A673 (cell line): ENCODE measurements at regions not wholly inside any gene's neighbourhood (a gene's known extent, or its start where the extent isn't known, plus 50 kb on each side); places are given as distances from the start of the nearest gene placed in this dataset.
"Not testable (repeated sequence)": the region's sequence is repeated elsewhere in the genome, so short reads cannot be mapped to it uniquely, and the experiment has no call there.

Source experiments
- BruUV-seq: library from RNA; stranded (reverse); fragments of 400-500 nt; replicated peaks from 2 replicates; lab custom pipeline; 2021; lab: Mats Ljungman, UMichigan
- CTCF ChIA-PET: fragments of 300-600 bp; sonication (Branson Sonifier 250); formaldehyde crosslinking; loops from one replicate; lab custom pipeline; 2022; ENCODE audit warnings: antibody characterized with exemption; lab: Charles Lee
- POLR2A ChIA-PET: fragments of 300-600 bp; sonication (Branson Sonifier 250); formaldehyde crosslinking; loops from one replicate; lab custom pipeline; 2022; ENCODE audit warnings: antibody characterized with exemption; ENCODE audit not compliant: low non-redundant PET; lab: Charles Lee
- DNase-seq: peaks from one replicate; pipeline ENCODE4 v3.0.0-alpha.2; 2015; ENCODE audit warnings: low spot score
- H3K27ac ChIP-seq: fragments of 200-600 bp; sonication (generic); 2 replicates; pipeline ENCODE4 v1.5.1; 2016; ENCODE audit warnings: mixed run types, low read depth, mild to moderate bottlenecking, mixed read lengths, antibody characterized with exemption, low read length; ENCODE audit not compliant: poor library complexity, severe bottlenecking
- H3K27me3 ChIP-seq: fragments of 200-600 bp; sonication (generic); replicated peaks from 2 replicates; pipeline ENCODE4 v1.6.1; 2017; ENCODE audit warnings: mixed run types, low read depth, mild to moderate bottlenecking, mixed read lengths, antibody characterized with exemption, low read length; ENCODE audit not compliant: insufficient read depth, poor library complexity
- H3K36me3 ChIP-seq: fragments of 200-600 bp; sonication (generic); 2 replicates; pipeline ENCODE4 v1.6.1; 2016; ENCODE audit warnings: mixed run types, mild to moderate bottlenecking, mixed read lengths, antibody characterized with exemption, low read length; ENCODE audit not compliant: insufficient read depth, poor library complexity, severe bottlenecking
- H3K4me1 ChIP-seq: fragments of 200-600 bp; sonication (generic); 2 replicates; pipeline ENCODE4 v1.6.1; 2017; ENCODE audit warnings: mixed run types, mild to moderate bottlenecking, mixed read lengths, antibody characterized with exemption, low read length; ENCODE audit not compliant: insufficient read depth, poor library complexity, severe bottlenecking
- H3K4me3 ChIP-seq: fragments of 200-600 bp; sonication (generic); 2 replicates; pipeline ENCODE4 v1.5.1; 2016; ENCODE audit warnings: low read depth, mixed run types, mild to moderate bottlenecking, mixed read lengths, low read length; ENCODE audit not compliant: poor library complexity, severe bottlenecking
- H3K9me3 ChIP-seq: fragments of 200-600 bp; sonication (generic); 2 replicates; pipeline ENCODE4 v1.6.1; 2016; ENCODE audit warnings: mixed run types, low read depth, mild to moderate bottlenecking, mixed read lengths, antibody characterized with exemption, low read length; ENCODE audit not compliant: poor library complexity, severe bottlenecking
- CTCF ChIP-seq: fragments of 300-800, 200-600 bp; sonication (generic); conservative IDR thresholded peaks from 2 replicates; pipeline ENCODE4 v1.5.1; 2017; ENCODE audit warnings: low read depth, mild to moderate bottlenecking, antibody characterized with exemption, low read length, moderate library complexity, mixed read lengths
- EZH2 ChIP-seq: fragments of 200-600 bp; sonication (generic); IDR thresholded peaks from 2 replicates; pipeline ENCODE4 v1.6.1; 2017; ENCODE audit warnings: borderline replicate concordance, low read depth, mild to moderate bottlenecking, mixed read lengths, antibody characterized with exemption, low read length; ENCODE audit not compliant: poor library complexity, severe bottlenecking
- intact Hi-C: fragments of 100-400 bp; cut with micrococcal nuclease; formaldehyde crosslinking; loops from one replicate; pipeline ENCODE4 v1.10.0; 2022; ENCODE audit not compliant: unreplicated experiment

GRCh38 chr10:42149722-42150427, 488.5 kb downstream of the ZNF33B start:
- POLR2A ChIA-PET: no interaction called here
- no peaks in the 10 kb centered on the region for H3K36me3 ChIP-seq
- H3K27me3 ChIP-seq: no peaks in the 10 kb centered on the region
- DNase-seq: no peak
- BruUV-seq: no TSS peak
- no peak overlapping the region for H3K27ac ChIP-seq
- no peaks in the 10 kb centered on the region for H3K4me1 ChIP-seq
- intact Hi-C loops: no loop called here
- no peak for TF ChIP-seq CTCF
- TF ChIP-seq EZH2: no peak
- H3K4me3 ChIP-seq: no peak overlapping the region
- peaks cover 12% of the 10 kb centered on the region for H3K9me3 ChIP-seq
- CTCF ChIA-PET: no interaction called here

GRCh38 chr10:42149027-42149700, 489.2 kb downstream of the ZNF33B start:
- TF ChIP-seq CTCF (no peak), EZH2 (no peak)
- Histone ChIP-seq H3K4me1 (no peaks in the 10 kb centered on the region), H3K9me3 (peaks cover 12% of the 10 kb centered on the region), H3K4me3 (no peak overlapping the region), H3K27ac (no peak overlapping the region), H3K36me3 (no peaks in the 10 kb centered on the region), H3K27me3 (no peaks in the 10 kb centered on the region)
- ChIA-PET CTCF (no interaction called here), POLR2A (no interaction called here)
- no peak for DNase-seq
- no TSS peak for BruUV-seq
- intact Hi-C loops: no loop called here

DNA sequence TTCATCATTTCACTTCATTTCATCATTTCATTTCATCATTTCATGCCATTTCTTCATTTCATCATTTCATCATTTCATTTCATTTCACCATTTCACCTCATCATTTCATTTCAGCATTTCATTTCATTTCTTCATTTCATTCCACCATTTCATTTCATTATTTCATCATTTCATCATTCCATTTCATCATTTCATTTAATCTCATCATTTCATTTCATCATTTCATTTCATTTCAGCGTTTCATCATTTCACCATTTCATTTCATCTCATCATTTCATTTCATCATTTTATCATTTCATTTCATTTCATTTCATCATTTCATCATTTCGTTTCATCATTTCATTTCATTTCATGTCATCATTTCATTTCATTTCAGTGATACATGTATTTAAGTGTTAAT, 492.2 kb downstream of the ZNF33B start:
- POLR2A ChIA-PET, H3K4me1 ChIP-seq, DNase-seq, H3K4me3 ChIP-seq, CTCF ChIA-PET, BruUV-seq, H3K27ac ChIP-seq, H3K27me3 ChIP-seq, intact Hi-C loops, H3K36me3 ChIP-seq: not testable (repeated sequence)
- peaks cover 12% of the 10 kb centered on the region for H3K9me3 ChIP-seq

DNA sequence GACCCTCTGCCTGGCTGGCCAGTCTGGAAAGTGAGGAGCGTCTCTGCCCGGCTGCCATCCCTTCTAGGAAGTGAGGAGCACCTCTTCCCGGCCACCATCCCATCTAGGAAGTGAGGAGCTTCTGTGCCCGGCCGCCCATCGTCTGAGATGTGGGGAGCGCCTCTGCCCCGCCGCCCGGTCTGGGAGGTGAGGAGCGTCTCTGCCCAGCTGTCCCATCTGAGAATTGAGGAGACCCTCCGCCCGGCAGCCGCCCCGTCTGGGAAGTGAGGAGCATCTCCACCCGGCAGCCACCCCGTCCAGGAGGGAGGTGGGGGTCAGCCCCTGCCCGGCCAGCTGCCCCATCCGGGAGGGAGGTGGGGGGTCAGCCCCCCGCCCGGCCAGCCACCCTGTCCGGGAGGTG, 500.3 kb downstream of the ZNF33B start:
- intact Hi-C loops, H3K36me3 ChIP-seq, CTCF ChIA-PET, H3K27ac ChIP-seq, H3K27me3 ChIP-seq, DNase-seq, BruUV-seq, H3K4me3 ChIP-seq, POLR2A ChIA-PET, H3K9me3 ChIP-seq, H3K4me1 ChIP-seq: not testable (repeated sequence)
